ENCODE measurements at regions not wholly inside any gene's neighbourhood (a gene's known extent, or its start where the extent isn't known, plus 50 kb on each side); places are given as distances from the start of the nearest gene placed in this dataset.

- no peak for TF ChIP-seq SIN3A (conservative IDR thresholded peaks at IDR 0.05 in 1 of 2, IDR thresholded peaks at IDR 0.05 in 1 of 2; ENCODE audit: low read depth in 1 of 2, low read length in 2 of 2)
Measured at GRCh38 chr2:223472771-223473170, 129.4 kb downstream of the SCG2 start (continued).

Data from H1 (cell line).